GM12873 (cell line): ENCODE measurements at regions not wholly inside any gene's neighbourhood (a gene's known extent, or its start where the extent isn't known, plus 50 kb on each side); places are given as distances from the start of the nearest gene placed in this dataset.

Experiments used
- TF ChIP-seq, protein P1 (sequence below): IDR thresholded peaks from 2 replicates; pipeline ENCODE4 v1.5.1; 2012; ENCODE audit warnings: low read depth, mild to moderate bottlenecking, moderate library complexity, low read length, control low read depth; ENCODE audit not compliant: insufficient read depth; ENCODE audit errors: missing control alignments

DNA sequence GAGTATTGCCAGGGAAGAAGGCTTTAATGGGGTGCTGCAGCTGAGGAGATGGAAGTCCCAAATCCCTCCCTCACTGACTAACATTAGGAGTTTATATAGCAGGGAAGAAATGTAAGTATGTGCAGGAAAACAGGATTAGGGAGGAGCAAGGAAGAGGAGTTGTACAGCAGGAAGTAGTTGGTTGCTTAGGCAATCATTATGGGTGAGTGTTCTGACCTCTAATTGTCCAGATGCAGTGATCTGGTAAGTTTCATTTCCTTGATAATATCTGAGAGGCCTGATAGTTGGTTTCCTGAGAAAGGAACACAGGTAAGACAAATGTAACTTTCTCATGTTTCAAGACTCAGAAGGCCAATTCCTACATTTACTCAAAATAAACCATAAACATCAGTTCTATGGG is 331.9 kb upstream of the GULP1 start:
- TF ChIP-seq, protein P1, sequence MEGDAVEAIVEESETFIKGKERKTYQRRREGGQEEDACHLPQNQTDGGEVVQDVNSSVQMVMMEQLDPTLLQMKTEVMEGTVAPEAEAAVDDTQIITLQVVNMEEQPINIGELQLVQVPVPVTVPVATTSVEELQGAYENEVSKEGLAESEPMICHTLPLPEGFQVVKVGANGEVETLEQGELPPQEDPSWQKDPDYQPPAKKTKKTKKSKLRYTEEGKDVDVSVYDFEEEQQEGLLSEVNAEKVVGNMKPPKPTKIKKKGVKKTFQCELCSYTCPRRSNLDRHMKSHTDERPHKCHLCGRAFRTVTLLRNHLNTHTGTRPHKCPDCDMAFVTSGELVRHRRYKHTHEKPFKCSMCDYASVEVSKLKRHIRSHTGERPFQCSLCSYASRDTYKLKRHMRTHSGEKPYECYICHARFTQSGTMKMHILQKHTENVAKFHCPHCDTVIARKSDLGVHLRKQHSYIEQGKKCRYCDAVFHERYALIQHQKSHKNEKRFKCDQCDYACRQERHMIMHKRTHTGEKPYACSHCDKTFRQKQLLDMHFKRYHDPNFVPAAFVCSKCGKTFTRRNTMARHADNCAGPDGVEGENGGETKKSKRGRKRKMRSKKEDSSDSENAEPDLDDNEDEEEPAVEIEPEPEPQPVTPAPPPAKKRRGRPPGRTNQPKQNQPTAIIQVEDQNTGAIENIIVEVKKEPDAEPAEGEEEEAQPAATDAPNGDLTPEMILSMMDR = no peak

DNA sequence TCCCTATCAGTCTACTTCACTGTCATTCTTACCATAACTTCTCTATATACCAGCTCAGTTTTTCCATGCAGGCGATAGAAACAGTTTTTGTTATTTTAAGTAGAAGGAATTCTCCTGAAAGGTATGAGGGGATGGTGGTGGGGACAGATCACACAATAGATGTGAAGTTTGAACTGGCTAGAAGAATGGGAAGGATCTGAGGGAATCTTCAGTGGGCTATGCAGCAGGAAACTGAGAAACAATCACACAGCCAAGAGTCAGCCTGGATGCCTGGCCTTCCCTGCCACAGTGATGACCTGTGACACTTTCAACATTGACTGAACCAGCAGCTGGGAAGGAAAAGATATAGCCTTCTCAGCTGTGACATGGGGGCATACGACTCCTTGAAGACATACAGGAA is 329.1 kb upstream of the GULP1 start:
- TF ChIP-seq, protein P1 = no peak

DNA sequence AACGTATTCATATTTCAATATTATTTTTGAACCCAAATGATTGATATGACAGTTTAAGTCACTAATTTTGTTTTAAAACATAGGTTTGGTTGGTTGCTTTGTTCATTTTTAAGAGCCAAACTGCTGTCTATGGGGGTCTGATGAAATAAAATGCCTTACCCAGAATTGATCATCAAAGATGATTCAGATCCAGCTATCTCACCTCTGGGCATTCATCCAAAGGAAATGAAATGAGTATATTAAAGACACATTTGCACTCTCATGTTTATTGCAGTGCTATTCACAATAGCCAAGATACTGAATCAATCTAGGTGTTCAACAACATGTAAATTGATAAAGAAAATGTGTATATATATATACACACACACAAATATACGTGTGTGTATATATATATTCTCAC is 326.9 kb upstream of the GULP1 start:
- TF ChIP-seq, protein P1 = no peak

DNA sequence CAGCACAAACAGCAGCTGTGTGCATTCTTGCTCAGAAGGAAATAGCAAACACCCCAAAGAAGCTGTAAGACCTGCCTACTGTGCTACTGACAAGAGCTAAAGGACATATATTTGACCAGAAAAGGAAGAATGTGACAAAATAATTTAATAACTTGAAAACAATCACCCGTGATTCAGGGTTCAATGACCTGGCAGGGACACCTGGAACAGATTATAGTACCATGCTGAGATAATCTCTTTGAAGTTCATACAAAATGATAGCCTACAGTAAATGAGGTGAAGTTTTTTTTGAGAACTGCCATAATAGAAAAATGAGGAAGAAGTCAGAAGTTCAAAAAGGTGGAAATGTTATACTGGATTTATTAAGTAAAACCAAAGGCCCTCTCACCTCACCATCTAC is 324.8 kb upstream of the GULP1 start:
- TF ChIP-seq, protein P1 = no peak

DNA sequence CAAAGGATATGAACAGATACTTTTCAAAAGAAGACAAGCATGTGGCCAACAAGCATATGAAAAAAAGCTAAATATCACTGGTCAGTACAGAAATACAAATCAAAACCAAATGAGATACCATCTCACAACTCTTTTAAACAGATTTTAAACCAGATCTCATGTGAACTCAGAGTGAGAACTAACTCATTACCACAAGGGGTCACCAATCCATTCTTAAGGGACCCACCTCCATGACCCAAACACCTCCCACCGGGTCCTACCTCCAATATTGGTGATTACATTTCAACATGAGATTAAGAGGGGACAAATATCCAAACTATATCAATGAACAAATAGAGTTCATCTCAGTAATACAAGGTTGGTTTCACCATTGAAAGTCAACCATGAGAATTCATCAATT is 319.8 kb upstream of the GULP1 start:
- TF ChIP-seq, protein P1 = peak; percentile 29

DNA sequence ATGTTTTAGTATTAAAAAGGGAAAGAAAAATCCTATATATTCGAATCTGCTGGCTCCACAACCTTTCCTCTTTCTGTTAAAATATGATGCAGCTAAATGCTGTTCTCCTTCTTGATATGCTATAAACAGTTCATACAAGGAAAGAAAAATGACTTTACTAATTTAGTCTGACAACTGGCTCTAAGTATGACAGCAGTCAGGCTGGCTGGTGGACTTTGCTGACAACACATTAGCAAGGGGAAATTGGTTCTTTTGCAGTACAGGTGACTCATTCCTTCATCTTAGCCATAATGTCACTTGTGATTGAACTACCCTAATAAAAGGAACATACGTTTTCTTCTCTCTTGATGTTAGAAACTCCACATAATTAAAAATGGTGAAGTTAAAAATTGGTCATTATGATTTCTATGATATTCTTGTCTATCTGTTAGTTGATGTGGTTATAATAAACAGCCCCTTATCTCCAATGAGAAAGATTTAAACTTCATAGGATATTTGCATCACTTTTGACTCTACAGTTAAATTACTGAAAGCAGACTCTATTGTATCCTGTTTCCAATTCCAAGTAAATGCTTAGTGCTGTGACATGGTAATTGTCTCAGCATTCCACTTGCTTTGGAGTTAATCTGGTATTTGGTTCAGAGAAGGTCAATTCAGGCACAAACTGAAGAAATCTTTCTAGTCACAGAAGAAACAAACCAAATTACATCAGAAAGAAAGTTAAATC is 315.3 kb upstream of the GULP1 start:
- TF ChIP-seq, protein P1 = no peak

DNA sequence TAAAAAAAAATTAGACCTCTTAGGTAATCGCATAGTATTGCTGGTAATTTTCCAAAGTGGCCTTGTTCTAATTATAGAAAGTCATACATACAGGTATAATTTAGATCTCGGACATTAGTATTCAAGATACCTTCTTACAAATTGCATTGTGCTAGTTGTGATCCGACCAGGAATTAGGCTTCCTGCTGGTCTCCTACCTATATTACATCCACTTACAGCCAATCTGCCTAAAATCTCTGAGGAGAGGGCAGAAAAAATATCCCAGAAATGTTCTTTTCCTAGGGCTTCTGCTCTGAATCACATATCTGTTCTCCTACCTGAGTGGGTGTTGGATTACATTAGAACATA is 314.7 kb upstream of the GULP1 start:
- TF ChIP-seq, protein P1 = no peak
